Right renal cortex interstitium (tissue), 3 donors: ENCODE measurements at regions not wholly inside any gene's neighbourhood (a gene's known extent, or its start where the extent isn't known, plus 50 kb on each side); places are given as distances from the start of the nearest gene placed in this dataset.

ENCODE experiments used
- DNase-seq, 3 donors: peaks; one replicate each; pipeline ENCODE4 v3.0.0-alpha.2; 2013; ENCODE audit warnings: low read depth in 3 of 3, low spot score in 2 of 3

- DNase-seq = no peak
Observed at GRCh38 chr10:43891241-43891640, 242.6 kb upstream of the ZNF32 start.

- DNase-seq = no peak
Observed at GRCh38 chr10:43890124-43890523, 241.4 kb upstream of the ZNF32 start.

GRCh38 chr10:43888586-43888985 lies 239.9 kb upstream of the ZNF32 start:
- no peak for DNase-seq

- no peak for DNase-seq
Observed at GRCh38 chr10:43885842-43886241, 237.2 kb upstream of the ZNF32 start.

GRCh38 chr10:43885252-43885651 lies 236.6 kb upstream of the ZNF32 start:
- DNase-seq = no peak

- DNase-seq = no peak
Observed at GRCh38 chr10:43884501-43885105, 235.9 kb upstream of the ZNF32 start.

GRCh38 chr10:43882711-43883110 lies 234.0 kb upstream of the ZNF32 start:
- DNase-seq = no peak

- DNase-seq = no peak
Observed at GRCh38 chr10:43881657-43882056, 233.0 kb upstream of the ZNF32 start.

- DNase-seq = no peak
Observed at GRCh38 chr10:43880160-43880559, 231.5 kb upstream of the ZNF32 start.

- DNase-seq = no peak
Observed at GRCh38 chr10:43879742-43880141, 231.1 kb upstream of the ZNF32 start.

- DNase-seq = no peak
Observed at GRCh38 chr10:43879162-43879561, 230.5 kb upstream of the ZNF32 start.

GRCh38 chr10:43878386-43878785 lies 229.7 kb upstream of the ZNF32 start:
- no peak for DNase-seq

- no peak for DNase-seq
Observed at GRCh38 chr10:43876976-43877375, 228.3 kb upstream of the ZNF32 start.

- no peak for DNase-seq
Observed at GRCh38 chr10:43874984-43875383, 226.3 kb upstream of the ZNF32 start.

GRCh38 chr10:43873717-43874116 lies 225.0 kb upstream of the ZNF32 start:
- DNase-seq = no peak

GRCh38 chr10:43872644-43873043 lies 224.0 kb upstream of the ZNF32 start:
- no peak for DNase-seq

- DNase-seq = no peak
Observed at GRCh38 chr10:43871545-43871944, 222.9 kb upstream of the ZNF32 start.

- DNase-seq = no peak
Observed at GRCh38 chr10:43870968-43871439, 222.3 kb upstream of the ZNF32 start.

- no peak for DNase-seq
Observed at GRCh38 chr10:43869669-43870322, 221.1 kb upstream of the ZNF32 start.

GRCh38 chr10:43868952-43869351 lies 220.3 kb upstream of the ZNF32 start:
- no peak for DNase-seq

GRCh38 chr10:43867667-43868565 lies 219.2 kb upstream of the ZNF32 start:
- no peak for DNase-seq

- no peak for DNase-seq
Observed at GRCh38 chr10:43867113-43867512, 218.4 kb upstream of the ZNF32 start.
